H9 (cell line): ENCODE measurements at regions not wholly inside any gene's neighbourhood (a gene's known extent, or its start where the extent isn't known, plus 50 kb on each side); places are given as distances from the start of the nearest gene placed in this dataset.
"Not testable (repeated sequence)": the region's sequence is repeated elsewhere in the genome, so short reads cannot be mapped to it uniquely, and the experiment has no call there.

Experiments
- DNase-seq: peaks from one replicate; pipeline ENCODE4 v3.0.0-alpha.2; 2017
- H2AFZ ChIP-seq: one replicate; pipeline ENCODE4 v1.6.1; 2013; ENCODE audit warnings: mild to moderate bottlenecking, low read length, control low read depth, moderate library complexity
- H2AK5ac ChIP-seq: 2 replicates; pipeline ENCODE4 v1.6.1; 2013; ENCODE audit warnings: low read length, control low read depth, mixed read lengths; ENCODE audit not compliant: insufficient read length
- H2BK120ac ChIP-seq: one replicate; pipeline ENCODE4 v1.6.1; 2013; ENCODE audit warnings: low read depth, mild to moderate bottlenecking, low read length, control low read depth, inconsistent platforms; ENCODE audit not compliant: poor library complexity, severe bottlenecking
- H2BK12ac ChIP-seq: 2 replicates; pipeline ENCODE4 v1.6.1; 2013; ENCODE audit warnings: low read length, control low read depth, mixed read lengths, low read depth; ENCODE audit not compliant: insufficient read length
- H2BK15ac ChIP-seq: 2 replicates; pipeline ENCODE4 v1.6.1; 2013; ENCODE audit warnings: low read depth, low read length, control low read depth
- H2BK20ac ChIP-seq: one replicate; pipeline ENCODE4 v1.6.1; 2013; ENCODE audit warnings: low read depth, mild to moderate bottlenecking, low read length, control low read depth, inconsistent platforms; ENCODE audit not compliant: poor library complexity, severe bottlenecking
- H2BK5ac ChIP-seq: 2 replicates; pipeline ENCODE4 v1.6.1; 2013; ENCODE audit warnings: low read length, control low read depth, mixed read lengths; ENCODE audit not compliant: insufficient read length
- H3K14ac ChIP-seq: 2 replicates; pipeline ENCODE4 v1.6.1; 2013; ENCODE audit warnings: low read length, control low read depth; ENCODE audit not compliant: insufficient read depth
- H3K18ac ChIP-seq: 2 replicates; pipeline ENCODE4 v1.6.1; 2013; ENCODE audit warnings: low read depth, mild to moderate bottlenecking, mixed read lengths, low read length, control low read depth; ENCODE audit not compliant: insufficient read length
- H3K23ac ChIP-seq: 2 replicates; pipeline ENCODE4 v1.6.1; 2013; ENCODE audit warnings: low read length, control low read depth, mixed read lengths, low read depth; ENCODE audit not compliant: insufficient read length
- H3K23me2 ChIP-seq: 2 replicates; pipeline ENCODE4 v1.6.1; 2013; ENCODE audit warnings: low read depth, mild to moderate bottlenecking, mixed read lengths, low read length, control low read depth; ENCODE audit not compliant: insufficient read length, poor library complexity, severe bottlenecking
- H3K27ac ChIP-seq: 2 replicates; pipeline ENCODE4 v1.5.1; 2013; ENCODE audit warnings: low read length, control low read depth, mixed read lengths, low read depth; ENCODE audit not compliant: insufficient read length
- H3K27me3 ChIP-seq: 2 replicates; pipeline ENCODE4 v1.6.1; 2013; ENCODE audit warnings: low read length, control low read depth, inconsistent platforms; ENCODE audit not compliant: insufficient read depth
- H3K4ac ChIP-seq: 2 replicates; pipeline ENCODE4 v1.6.1; 2013; ENCODE audit warnings: low read depth, mild to moderate bottlenecking, control low read depth, inconsistent platforms, low read length, moderate library complexity
- H3K4me1 ChIP-seq: 2 replicates; pipeline ENCODE4 v1.6.1; 2013; ENCODE audit warnings: low read length, control low read depth, inconsistent platforms; ENCODE audit not compliant: insufficient read depth
- H3K4me2 ChIP-seq: 2 replicates; pipeline ENCODE4 v1.6.1; 2013; ENCODE audit warnings: low read length, control low read depth, mixed read lengths; ENCODE audit not compliant: insufficient read length, insufficient read depth
- H3K56ac ChIP-seq: 2 replicates; pipeline ENCODE4 v1.6.1; 2013; ENCODE audit warnings: low read depth, mild to moderate bottlenecking, mixed read lengths, low read length, control low read depth; ENCODE audit not compliant: insufficient read length
- H3K79me1 ChIP-seq: 2 replicates; pipeline ENCODE4 v1.6.1; 2013; ENCODE audit warnings: low read depth, mild to moderate bottlenecking, moderate library complexity, low read length, control low read depth, inconsistent platforms; ENCODE audit not compliant: insufficient read depth, poor library complexity, severe bottlenecking
- H3K79me2 ChIP-seq: 2 replicates; pipeline ENCODE4 v1.6.1; 2013; ENCODE audit warnings: low read length, control low read depth, inconsistent platforms; ENCODE audit not compliant: insufficient read depth
- H3K9ac ChIP-seq: 2 replicates; pipeline ENCODE4 v1.6.1; 2013; ENCODE audit warnings: low read length, control low read depth, mixed read lengths; ENCODE audit not compliant: insufficient read length; ENCODE audit errors: extremely low read depth
- H3K9me3 ChIP-seq: one replicate; pipeline ENCODE4 v1.6.1; 2013; ENCODE audit warnings: low read depth, low read length, inconsistent platforms; ENCODE audit not compliant: control insufficient read depth
- H3T11ph ChIP-seq: one replicate; pipeline ENCODE4 v1.6.1; 2013; ENCODE audit warnings: mild to moderate bottlenecking, low read length, control low read depth, inconsistent platforms
- H4K20me1 ChIP-seq: one replicate; pipeline ENCODE4 v1.6.1; 2013; ENCODE audit not compliant: control insufficient read depth, insufficient read length, insufficient read depth
- H4K5ac ChIP-seq: 2 replicates; pipeline ENCODE4 v1.6.1; 2013; ENCODE audit warnings: low read depth, mild to moderate bottlenecking, mixed read lengths, low read length, control low read depth; ENCODE audit not compliant: insufficient read length
- H4K8ac ChIP-seq: replicated peaks from 2 replicates; pipeline ENCODE4 v1.6.1; 2013; ENCODE audit warnings: low read length, control low read depth, mixed read lengths, low read depth; ENCODE audit not compliant: insufficient read length
- H4K91ac ChIP-seq: 2 replicates; pipeline ENCODE4 v1.6.1; 2013; ENCODE audit warnings: low read depth, mild to moderate bottlenecking, moderate library complexity, mixed read lengths, low read length, control low read depth; ENCODE audit not compliant: insufficient read length
- H3K27ac Mint-ChIP-seq, 3 experiments: 2 replicates in 2 of 3; 3 replicates in 1 of 3; pipeline ENCODE4 v1.8.0; 2020 to 2021; ENCODE audit warnings: mixed read lengths in 3 of 3, mild to moderate bottlenecking in 1 of 3, moderate library complexity in 1 of 3
- H3K27me3 Mint-ChIP-seq: 2 replicates; pipeline ENCODE4 v1.8.0; 2021; ENCODE audit warnings: low read depth, mild to moderate bottlenecking, moderate library complexity, mixed read lengths
- H3K36me3 Mint-ChIP-seq, 3 experiments: 2 replicates in 2 of 3; 3 replicates in 1 of 3; pipeline ENCODE4 v1.8.0; 2020 to 2021; ENCODE audit warnings: low read depth in 3 of 3, mixed read lengths in 3 of 3; ENCODE audit not compliant: insufficient read depth in 1 of 3
- H3K4me1 Mint-ChIP-seq, 2 experiments: 2 replicates each; pipeline ENCODE4 v1.8.0; 2020; ENCODE audit warnings: mixed read lengths in 2 of 2
- H3K4me3 Mint-ChIP-seq, 2 experiments: 2 replicates in 1 of 2; 3 replicates in 1 of 2; pipeline ENCODE4 v1.8.0; 2020 to 2021; ENCODE audit warnings: mild to moderate bottlenecking in 2 of 2, mixed read lengths in 2 of 2, moderate library complexity in 1 of 2
- H3K9me3 Mint-ChIP-seq, 2 experiments: 2 replicates in 1 of 2; 3 replicates in 1 of 2; pipeline ENCODE4 v1.8.0; 2020; ENCODE audit warnings: mild to moderate bottlenecking in 2 of 2, mixed read lengths in 2 of 2, moderate library complexity in 1 of 2
- WGBS: extraction: QIAGEN DNeasy Blood & Tissue Kit; methylation state at CpG from one replicate; pipeline ENCODE4 v1.1.7; 2013; ENCODE audit warnings: missing lambda C conversion rate, low lambda C conversion rate, mixed read lengths; ENCODE audit not compliant: insufficient read length; ENCODE audit errors: extremely low coverage; 5-methylcytosine and 5-hydroxymethylcytosine counted together
- TF ChIP-seq, protein P1 (sequence below): fragments of 200-600 bp; sonication (generic); conservative IDR thresholded peaks from 3 replicates; pipeline ENCODE4 v1.8.0; 2021; ENCODE audit warnings: antibody characterized with exemption, mild to moderate bottlenecking

DNA sequence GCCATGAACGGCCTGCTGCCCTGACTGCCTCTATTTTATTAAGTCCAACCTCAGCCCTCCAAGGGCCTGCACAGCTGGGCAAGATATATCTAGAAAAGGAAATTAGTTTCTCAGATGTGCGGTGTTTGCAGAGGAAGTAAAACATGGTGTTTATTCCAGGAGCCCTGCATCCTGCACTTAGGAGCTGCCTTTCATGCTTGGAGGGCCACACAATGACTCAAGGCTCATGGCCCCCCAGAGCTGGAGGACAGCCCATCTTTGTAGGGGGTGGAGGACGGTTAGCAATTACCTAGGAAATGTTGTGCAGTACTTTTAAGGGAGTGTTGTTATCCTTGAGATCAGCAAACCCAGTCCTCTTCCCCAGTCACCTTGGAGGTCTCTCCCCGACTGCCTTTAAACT lies 80.5 kb downstream of the COPRS start:
- no peak overlapping the region for H2BK20ac ChIP-seq
- TF ChIP-seq, protein P1, sequence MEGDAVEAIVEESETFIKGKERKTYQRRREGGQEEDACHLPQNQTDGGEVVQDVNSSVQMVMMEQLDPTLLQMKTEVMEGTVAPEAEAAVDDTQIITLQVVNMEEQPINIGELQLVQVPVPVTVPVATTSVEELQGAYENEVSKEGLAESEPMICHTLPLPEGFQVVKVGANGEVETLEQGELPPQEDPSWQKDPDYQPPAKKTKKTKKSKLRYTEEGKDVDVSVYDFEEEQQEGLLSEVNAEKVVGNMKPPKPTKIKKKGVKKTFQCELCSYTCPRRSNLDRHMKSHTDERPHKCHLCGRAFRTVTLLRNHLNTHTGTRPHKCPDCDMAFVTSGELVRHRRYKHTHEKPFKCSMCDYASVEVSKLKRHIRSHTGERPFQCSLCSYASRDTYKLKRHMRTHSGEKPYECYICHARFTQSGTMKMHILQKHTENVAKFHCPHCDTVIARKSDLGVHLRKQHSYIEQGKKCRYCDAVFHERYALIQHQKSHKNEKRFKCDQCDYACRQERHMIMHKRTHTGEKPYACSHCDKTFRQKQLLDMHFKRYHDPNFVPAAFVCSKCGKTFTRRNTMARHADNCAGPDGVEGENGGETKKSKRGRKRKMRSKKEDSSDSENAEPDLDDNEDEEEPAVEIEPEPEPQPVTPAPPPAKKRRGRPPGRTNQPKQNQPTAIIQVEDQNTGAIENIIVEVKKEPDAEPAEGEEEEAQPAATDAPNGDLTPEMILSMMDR, result no peak
- no peaks in the 10 kb centered on the region for H3K4me1 ChIP-seq
- no peak overlapping the region for H2AFZ ChIP-seq
- no peak overlapping the region for H3K4me2 ChIP-seq
- Mint-ChIP-seq H3K4me1 (no peaks in the 10 kb centered on the region), H3K27ac (no peak overlapping the region), H3K4me3 (no peak overlapping the region), H3K9me3 (peaks cover 4 to 14% of the 10 kb centered on the region in 2 experiments), H3K27me3 (peaks cover 10% of the 10 kb centered on the region), H3K36me3 (peaks cover 0 to 14% (median 0%) of the 10 kb centered on the region in 3 experiments; a peak in 3 of 7 replicates)
- H3K79me2 ChIP-seq, result no peaks in the 10 kb centered on the region
- H2BK15ac ChIP-seq, result no peak overlapping the region
- H2BK12ac ChIP-seq, result no peak overlapping the region
- H4K8ac ChIP-seq, result no peak overlapping the region
- H4K5ac ChIP-seq, result no peak overlapping the region
- no peaks in the 10 kb centered on the region for H3K9me3 ChIP-seq
- no peak overlapping the region for H3K14ac ChIP-seq
- H3K4ac ChIP-seq, result no peak overlapping the region
- no peak overlapping the region for H4K91ac ChIP-seq
- H3K27me3 ChIP-seq, result no peaks in the 10 kb centered on the region
- H2AK5ac ChIP-seq, result no peak overlapping the region
- no peak overlapping the region for H3K27ac ChIP-seq
- H3K23ac ChIP-seq, result no peak overlapping the region
- H4K20me1 ChIP-seq, result no peaks in the 10 kb centered on the region
- no peaks in the 10 kb centered on the region for H3K79me1 ChIP-seq
- H3T11ph ChIP-seq, result no peak overlapping the region
- no peaks in the 10 kb centered on the region for H3K23me2 ChIP-seq
- H3K9ac ChIP-seq, result no peak overlapping the region
- no CpG with 5 or more reads among the region's 4 CpGs for WGBS
- no peak for DNase-seq
- no peak overlapping the region for H2BK5ac ChIP-seq
- no peak overlapping the region for H3K56ac ChIP-seq
- H3K18ac ChIP-seq, result no peak overlapping the region
- no peak overlapping the region for H2BK120ac ChIP-seq

DNA sequence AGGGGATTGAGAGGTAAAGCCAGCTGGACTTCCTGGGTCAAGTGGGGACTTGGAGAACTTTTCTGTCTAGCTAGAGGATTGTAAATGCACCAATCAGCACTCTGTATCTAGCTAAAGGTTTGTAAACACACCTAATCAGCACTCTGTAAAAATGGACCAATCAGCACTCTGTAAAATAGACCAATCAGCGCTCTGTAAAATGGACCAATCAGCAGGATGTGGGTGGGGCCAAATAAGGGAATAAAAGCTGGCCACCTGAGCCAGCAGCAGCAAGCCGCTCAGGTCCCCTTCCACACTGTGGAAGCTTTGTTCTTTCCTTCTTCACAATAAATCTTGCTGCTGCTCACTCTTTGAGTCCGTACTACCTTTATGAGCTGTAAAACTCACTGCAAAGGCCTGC lies 87.7 kb downstream of the COPRS start:
- not testable (repeated sequence) for H3T11ph ChIP-seq, H3K14ac ChIP-seq, H3K36me3 Mint-ChIP-seq, H3K56ac ChIP-seq, H4K8ac ChIP-seq, H2BK12ac ChIP-seq, H3K4me3 Mint-ChIP-seq, H3K27ac Mint-ChIP-seq, H2BK20ac ChIP-seq, H2AFZ ChIP-seq, H3K4me1 ChIP-seq, H3K79me2 ChIP-seq, H3K9ac ChIP-seq, H2AK5ac ChIP-seq, DNase-seq, H3K4me1 Mint-ChIP-seq, H3K9me3 Mint-ChIP-seq, H2BK15ac ChIP-seq, H3K4me2 ChIP-seq, H2BK5ac ChIP-seq, H4K91ac ChIP-seq, H3K27me3 ChIP-seq, H3K23ac ChIP-seq, H2BK120ac ChIP-seq, H3K23me2 ChIP-seq, H3K27me3 Mint-ChIP-seq, H4K20me1 ChIP-seq, H3K9me3 ChIP-seq, H3K27ac ChIP-seq, H3K79me1 ChIP-seq, H3K18ac ChIP-seq, H4K5ac ChIP-seq, H3K4ac ChIP-seq
- WGBS, result no CpG with 5 or more reads among the region's 3 CpGs
